Fibroblast of skin of abdomen (primary cell): ENCODE measurements at regions not wholly inside any gene's neighbourhood (a gene's known extent, or its start where the extent isn't known, plus 50 kb on each side); places are given as distances from the start of the nearest gene placed in this dataset.

ENCODE experiments used
- DNase-seq: peaks from one replicate; pipeline ENCODE4 v3.0.0-alpha.2; 2013

DNA sequence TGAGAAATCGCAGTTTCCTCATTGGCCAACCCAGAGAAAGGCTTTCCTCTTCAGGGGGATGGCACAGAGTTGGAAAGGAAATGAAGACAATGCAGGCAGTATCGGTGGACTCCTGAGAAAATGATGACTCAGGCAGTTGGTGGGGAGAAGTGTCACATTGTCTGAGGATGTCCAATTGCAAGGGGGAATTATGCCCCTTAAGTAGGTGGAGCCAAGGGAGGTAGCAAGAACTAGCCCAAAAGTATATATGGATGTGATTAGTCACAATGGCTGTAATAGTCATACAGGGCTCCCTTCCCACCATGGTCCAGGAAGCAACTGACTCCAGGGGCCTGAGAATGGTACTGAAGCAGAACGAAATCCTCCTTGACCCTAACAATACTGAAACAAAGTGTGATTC lies 58.3 kb upstream of the EGFR start:
- DNase-seq = peak; percentile 33

- DNase-seq = no peak
Observed at GRCh38 chr7:54961391-54961790, 57.4 kb upstream of the EGFR start.

- no peak for DNase-seq
Observed at GRCh38 chr7:54963155-54963554, 55.7 kb upstream of the EGFR start.

DNA sequence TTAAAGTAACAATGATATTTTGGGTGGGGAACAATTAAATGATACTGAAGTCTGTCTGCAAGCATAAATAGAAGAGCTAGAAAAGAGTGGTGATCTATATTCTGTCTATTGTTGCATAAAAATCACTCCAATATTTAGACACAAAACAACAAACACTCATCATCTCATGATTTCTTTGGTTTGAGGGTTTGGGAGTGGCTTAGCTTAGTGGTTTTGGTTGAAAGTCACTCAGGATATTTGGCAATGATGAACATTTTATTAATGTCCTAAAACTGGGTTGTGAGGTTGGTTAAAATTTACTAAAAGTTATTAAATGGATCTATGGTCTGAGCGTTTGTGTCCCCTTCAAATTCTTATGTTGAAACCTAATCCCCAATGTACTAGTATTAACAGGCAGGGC lies 54.7 kb upstream of the EGFR start:
- DNase-seq = no peak

- DNase-seq = peak; percentile 18
Observed at GRCh38 chr7:54967377-54967776, 51.4 kb upstream of the EGFR start.

DNA sequence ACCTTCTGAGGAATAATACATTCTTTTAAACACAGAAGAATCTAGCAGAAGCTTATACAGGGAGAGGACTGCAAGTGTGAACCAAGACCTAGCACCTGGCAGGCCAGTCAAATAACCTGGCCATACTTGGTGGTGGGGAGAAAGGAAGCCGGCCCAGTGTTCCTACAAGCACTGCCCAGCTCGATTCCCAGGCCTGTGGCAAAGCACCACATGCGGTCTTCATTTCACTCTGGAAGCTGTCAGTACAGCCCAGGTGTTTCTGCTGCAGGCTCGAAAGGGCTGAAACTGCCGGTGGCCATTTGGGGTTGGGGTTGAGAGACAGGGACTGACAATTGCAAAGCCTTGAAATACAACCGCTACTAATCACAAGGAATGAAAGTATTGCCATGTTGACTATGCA lies 50.8 kb upstream of the EGFR start:
- DNase-seq = no peak
